ENCODE measurements at regions not wholly inside any gene's neighbourhood (a gene's known extent, or its start where the extent isn't known, plus 50 kb on each side); places are given as distances from the start of the nearest gene placed in this dataset.

GRCh38 chr15:45863881-45864580 lies 229.2 kb downstream of the SQOR start:
- ChIA-PET POLR2A (no interaction called here), CTCF (interaction anchor here (0.8 kb wide), 1 partner anchor 228 kb away, joined by 3 read pairs; no protein-coding TSS in a partner anchor)
- Mint-ChIP-seq H3K27me3 (ENCODE audit: low read depth) (no peaks in the 10 kb centered on the region), H3K4me1 (no peaks in the 10 kb centered on the region), H3K27ac (no peak overlapping the region), H3K4me3 (no peak overlapping the region), H3K36me3 (peaks cover 3% of the 10 kb centered on the region; the same call in 1 of the 2 replicates), H3K9me3 (no peaks in the 10 kb centered on the region; the same call in 1 of the 2 replicates)
- DNase-seq (ENCODE audit: low spot score), result no peak
- no peak for TF ChIP-seq PRRX2 (CRISPR knock-in tag; IDR thresholded peaks at IDR 0.05)
- no peak for TF ChIP-seq SP1 (CRISPR knock-in tag; conservative IDR thresholded peaks at IDR 0.05)
- no peak for ATAC-seq

DNA sequence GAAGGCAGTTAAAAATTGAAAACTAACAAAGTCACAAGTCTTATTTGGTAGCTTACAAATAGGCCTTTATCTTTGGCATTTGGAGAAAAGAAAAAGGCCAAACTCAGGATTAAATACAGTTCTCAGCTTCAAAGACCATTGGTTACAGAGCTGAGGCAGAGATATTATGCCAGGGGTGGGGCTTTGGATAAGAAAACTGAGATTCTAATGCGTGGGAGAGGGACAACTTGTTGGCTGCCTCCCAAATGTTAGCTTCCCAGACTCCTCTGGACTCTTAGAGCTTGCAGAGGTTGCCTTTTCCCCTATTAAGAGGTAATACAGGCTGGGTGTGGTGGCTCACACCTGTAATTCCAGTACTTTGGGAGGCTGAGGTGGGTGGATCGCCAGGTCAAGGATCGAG lies 231.8 kb downstream of the SQOR start:
- ChIA-PET POLR2A (no interaction called here), CTCF (no interaction called here)
- ATAC-seq, result no peak
- H3K9me3 Mint-ChIP-seq, result peaks cover 4% of the 10 kb centered on the region
- no peak for DNase-seq (ENCODE audit: low spot score)
- no peaks in the 10 kb centered on the region for H3K4me1 Mint-ChIP-seq
- H3K4me3 Mint-ChIP-seq, result no peak overlapping the region
- H3K27me3 Mint-ChIP-seq (ENCODE audit: low read depth), result no peaks in the 10 kb centered on the region
- H3K36me3 Mint-ChIP-seq, result peaks cover 8% of the 10 kb centered on the region
- H3K27ac Mint-ChIP-seq, result no peak overlapping the region
- TF ChIP-seq, protein P1, sequence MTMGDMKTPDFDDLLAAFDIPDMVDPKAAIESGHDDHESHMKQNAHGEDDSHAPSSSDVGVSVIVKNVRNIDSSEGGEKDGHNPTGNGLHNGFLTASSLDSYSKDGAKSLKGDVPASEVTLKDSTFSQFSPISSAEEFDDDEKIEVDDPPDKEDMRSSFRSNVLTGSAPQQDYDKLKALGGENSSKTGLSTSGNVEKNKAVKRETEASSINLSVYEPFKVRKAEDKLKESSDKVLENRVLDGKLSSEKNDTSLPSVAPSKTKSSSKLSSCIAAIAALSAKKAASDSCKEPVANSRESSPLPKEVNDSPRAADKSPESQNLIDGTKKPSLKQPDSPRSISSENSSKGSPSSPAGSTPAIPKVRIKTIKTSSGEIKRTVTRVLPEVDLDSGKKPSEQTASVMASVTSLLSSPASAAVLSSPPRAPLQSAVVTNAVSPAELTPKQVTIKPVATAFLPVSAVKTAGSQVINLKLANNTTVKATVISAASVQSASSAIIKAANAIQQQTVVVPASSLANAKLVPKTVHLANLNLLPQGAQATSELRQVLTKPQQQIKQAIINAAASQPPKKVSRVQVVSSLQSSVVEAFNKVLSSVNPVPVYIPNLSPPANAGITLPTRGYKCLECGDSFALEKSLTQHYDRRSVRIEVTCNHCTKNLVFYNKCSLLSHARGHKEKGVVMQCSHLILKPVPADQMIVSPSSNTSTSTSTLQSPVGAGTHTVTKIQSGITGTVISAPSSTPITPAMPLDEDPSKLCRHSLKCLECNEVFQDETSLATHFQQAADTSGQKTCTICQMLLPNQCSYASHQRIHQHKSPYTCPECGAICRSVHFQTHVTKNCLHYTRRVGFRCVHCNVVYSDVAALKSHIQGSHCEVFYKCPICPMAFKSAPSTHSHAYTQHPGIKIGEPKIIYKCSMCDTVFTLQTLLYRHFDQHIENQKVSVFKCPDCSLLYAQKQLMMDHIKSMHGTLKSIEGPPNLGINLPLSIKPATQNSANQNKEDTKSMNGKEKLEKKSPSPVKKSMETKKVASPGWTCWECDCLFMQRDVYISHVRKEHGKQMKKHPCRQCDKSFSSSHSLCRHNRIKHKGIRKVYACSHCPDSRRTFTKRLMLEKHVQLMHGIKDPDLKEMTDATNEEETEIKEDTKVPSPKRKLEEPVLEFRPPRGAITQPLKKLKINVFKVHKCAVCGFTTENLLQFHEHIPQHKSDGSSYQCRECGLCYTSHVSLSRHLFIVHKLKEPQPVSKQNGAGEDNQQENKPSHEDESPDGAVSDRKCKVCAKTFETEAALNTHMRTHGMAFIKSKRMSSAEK (CRISPR knock-in tag; IDR thresholded peaks at IDR 0.05; ENCODE audit: borderline replicate concordance), result no peak
- TF ChIP-seq CBFB (CRISPR knock-in tag; IDR thresholded peaks at IDR 0.05; ENCODE audit: low read depth) (no peak), SMAD3 (CRISPR knock-in tag; IDR thresholded peaks at IDR 0.05; ENCODE audit: borderline replicate concordance) (no peak), ZBTB21 (CRISPR knock-in tag; IDR thresholded peaks at IDR 0.05; ENCODE audit: borderline replicate concordance) (no peak), ZNF396 (CRISPR knock-in tag; IDR thresholded peaks at IDR 0.05; ENCODE audit: borderline replicate concordance) (no peak), AFF4 (CRISPR knock-in tag; IDR thresholded peaks at IDR 0.05; ENCODE audit: borderline replicate concordance) (no peak), PRRX2 (CRISPR knock-in tag; IDR thresholded peaks at IDR 0.05) (no peak), ZNF423 (CRISPR knock-in tag; IDR thresholded peaks at IDR 0.05) (no peak), ATF1 (CRISPR knock-in tag; IDR thresholded peaks at IDR 0.05) (no peak), JAZF1 (CRISPR knock-in tag; IDR thresholded peaks at IDR 0.05) (no peak), MLX (CRISPR knock-in tag; IDR thresholded peaks at IDR 0.05) (no peak), ZNF219 (CRISPR knock-in tag; IDR thresholded peaks at IDR 0.05; ENCODE audit: borderline replicate concordance) (no peak), FOXP4 (CRISPR knock-in tag; IDR thresholded peaks at IDR 0.05) (no peak), RELA (CRISPR knock-in tag; IDR thresholded peaks at IDR 0.05; ENCODE audit: borderline replicate concordance) (no peak), NR3C1 (CRISPR knock-in tag; conservative IDR thresholded peaks at IDR 0.05; ENCODE audit: low read depth) (no peak)
- TF ChIP-seq, protein P2, sequence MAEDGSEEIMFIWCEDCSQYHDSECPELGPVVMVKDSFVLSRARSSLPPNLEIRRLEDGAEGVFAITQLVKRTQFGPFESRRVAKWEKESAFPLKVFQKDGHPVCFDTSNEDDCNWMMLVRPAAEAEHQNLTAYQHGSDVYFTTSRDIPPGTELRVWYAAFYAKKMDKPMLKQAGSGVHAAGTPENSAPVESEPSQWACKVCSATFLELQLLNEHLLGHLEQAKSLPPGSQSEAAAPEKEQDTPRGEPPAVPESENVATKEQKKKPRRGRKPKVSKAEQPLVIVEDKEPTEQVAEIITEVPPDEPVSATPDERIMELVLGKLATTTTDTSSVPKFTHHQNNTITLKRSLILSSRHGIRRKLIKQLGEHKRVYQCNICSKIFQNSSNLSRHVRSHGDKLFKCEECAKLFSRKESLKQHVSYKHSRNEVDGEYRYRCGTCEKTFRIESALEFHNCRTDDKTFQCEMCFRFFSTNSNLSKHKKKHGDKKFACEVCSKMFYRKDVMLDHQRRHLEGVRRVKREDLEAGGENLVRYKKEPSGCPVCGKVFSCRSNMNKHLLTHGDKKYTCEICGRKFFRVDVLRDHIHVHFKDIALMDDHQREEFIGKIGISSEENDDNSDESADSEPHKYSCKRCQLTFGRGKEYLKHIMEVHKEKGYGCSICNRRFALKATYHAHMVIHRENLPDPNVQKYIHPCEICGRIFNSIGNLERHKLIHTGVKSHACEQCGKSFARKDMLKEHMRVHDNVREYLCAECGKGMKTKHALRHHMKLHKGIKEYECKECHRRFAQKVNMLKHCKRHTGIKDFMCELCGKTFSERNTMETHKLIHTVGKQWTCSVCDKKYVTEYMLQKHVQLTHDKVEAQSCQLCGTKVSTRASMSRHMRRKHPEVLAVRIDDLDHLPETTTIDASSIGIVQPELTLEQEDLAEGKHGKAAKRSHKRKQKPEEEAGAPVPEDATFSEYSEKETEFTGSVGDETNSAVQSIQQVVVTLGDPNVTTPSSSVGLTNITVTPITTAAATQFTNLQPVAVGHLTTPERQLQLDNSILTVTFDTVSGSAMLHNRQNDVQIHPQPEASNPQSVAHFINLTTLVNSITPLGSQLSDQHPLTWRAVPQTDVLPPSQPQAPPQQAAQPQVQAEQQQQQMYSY (CRISPR knock-in tag; IDR thresholded peaks at IDR 0.05), result no peak
- TF ChIP-seq, protein P3, sequence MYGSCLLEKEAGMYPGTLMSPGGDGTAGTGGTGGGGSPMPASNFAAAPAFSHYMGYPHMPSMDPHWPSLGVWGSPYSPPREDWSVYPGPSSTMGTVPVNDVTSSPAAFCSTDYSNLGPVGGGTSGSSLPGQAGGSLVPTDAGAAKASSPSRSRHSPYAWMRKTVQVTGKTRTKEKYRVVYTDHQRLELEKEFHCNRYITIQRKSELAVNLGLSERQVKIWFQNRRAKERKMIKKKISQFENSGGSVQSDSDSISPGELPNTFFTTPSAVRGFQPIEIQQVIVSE (CRISPR knock-in tag; IDR thresholded peaks at IDR 0.05; ENCODE audit: borderline replicate concordance), result no peak

All from WTC11 (cell line).